Fibroblast of the aortic adventitia (primary cell): ENCODE measurements at regions not wholly inside any gene's neighbourhood (a gene's known extent, or its start where the extent isn't known, plus 50 kb on each side); places are given as distances from the start of the nearest gene placed in this dataset.

Source experiments
- DNase-seq: peaks from one replicate; pipeline ENCODE4 v3.0.0-alpha.2; 2010; ENCODE audit warnings: low read depth
- H3K4me3 ChIP-seq: 2 replicates; pipeline ENCODE4 v1.5.1; 2011; ENCODE audit warnings: low read depth, mild to moderate bottlenecking, control low read depth, low read length, moderate library complexity
- TF ChIP-seq, protein P1 (sequence below): IDR thresholded peaks from 2 replicates; pipeline ENCODE4 v1.5.1; 2011; ENCODE audit warnings: mild to moderate bottlenecking, low read length, control low read depth, inconsistent platforms; ENCODE audit not compliant: insufficient read depth

GRCh38 chrX:145682518-145683298 is 134.9 kb upstream of the SLITRK2 start:
- no peak overlapping the region for H3K4me3 ChIP-seq
- no peak for DNase-seq
- TF ChIP-seq, protein P1, sequence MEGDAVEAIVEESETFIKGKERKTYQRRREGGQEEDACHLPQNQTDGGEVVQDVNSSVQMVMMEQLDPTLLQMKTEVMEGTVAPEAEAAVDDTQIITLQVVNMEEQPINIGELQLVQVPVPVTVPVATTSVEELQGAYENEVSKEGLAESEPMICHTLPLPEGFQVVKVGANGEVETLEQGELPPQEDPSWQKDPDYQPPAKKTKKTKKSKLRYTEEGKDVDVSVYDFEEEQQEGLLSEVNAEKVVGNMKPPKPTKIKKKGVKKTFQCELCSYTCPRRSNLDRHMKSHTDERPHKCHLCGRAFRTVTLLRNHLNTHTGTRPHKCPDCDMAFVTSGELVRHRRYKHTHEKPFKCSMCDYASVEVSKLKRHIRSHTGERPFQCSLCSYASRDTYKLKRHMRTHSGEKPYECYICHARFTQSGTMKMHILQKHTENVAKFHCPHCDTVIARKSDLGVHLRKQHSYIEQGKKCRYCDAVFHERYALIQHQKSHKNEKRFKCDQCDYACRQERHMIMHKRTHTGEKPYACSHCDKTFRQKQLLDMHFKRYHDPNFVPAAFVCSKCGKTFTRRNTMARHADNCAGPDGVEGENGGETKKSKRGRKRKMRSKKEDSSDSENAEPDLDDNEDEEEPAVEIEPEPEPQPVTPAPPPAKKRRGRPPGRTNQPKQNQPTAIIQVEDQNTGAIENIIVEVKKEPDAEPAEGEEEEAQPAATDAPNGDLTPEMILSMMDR, result no peak

DNA sequence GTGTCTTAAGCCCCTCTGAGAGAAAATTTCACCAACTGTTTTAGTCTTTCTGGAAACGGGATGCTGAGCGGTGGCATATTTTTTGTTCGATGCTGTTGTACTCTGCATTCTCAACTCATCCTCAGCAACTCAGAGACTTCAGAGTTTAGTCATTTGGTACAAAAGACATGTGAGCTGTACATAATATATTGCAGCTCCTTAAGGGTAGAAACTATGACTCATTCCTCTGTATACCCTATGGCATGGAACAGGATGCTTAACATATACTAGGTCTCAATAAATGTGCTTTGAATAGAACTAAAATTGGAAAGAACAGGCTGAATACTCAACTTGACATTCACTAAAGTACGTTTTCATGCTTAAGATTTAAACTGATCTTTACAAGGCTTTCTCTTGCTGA is 130.5 kb upstream of the SLITRK2 start:
- DNase-seq, result no peak
- no peak overlapping the region for H3K4me3 ChIP-seq
- TF ChIP-seq, protein P1, result no peak

DNA sequence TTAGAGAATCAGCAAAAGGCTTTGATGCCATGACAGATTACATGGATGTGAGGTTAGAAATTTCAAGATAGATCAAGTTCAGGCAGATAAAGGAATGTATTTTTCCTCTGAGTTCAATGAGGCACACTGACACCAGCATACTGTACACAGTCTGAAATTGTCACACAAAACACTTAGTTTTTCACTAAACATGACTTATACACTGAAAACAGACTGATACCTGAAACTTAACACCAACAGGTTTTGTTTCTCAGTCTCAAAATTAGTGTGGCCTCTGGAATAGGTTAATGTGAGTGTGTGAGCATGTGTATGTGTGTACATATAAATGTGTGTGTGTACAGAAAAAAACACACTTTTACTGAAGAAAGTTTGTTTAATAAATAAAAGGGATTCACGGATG is 129.9 kb upstream of the SLITRK2 start:
- H3K4me3 ChIP-seq, result no peak overlapping the region
- DNase-seq, result no peak
- TF ChIP-seq, protein P1, result no peak

DNA sequence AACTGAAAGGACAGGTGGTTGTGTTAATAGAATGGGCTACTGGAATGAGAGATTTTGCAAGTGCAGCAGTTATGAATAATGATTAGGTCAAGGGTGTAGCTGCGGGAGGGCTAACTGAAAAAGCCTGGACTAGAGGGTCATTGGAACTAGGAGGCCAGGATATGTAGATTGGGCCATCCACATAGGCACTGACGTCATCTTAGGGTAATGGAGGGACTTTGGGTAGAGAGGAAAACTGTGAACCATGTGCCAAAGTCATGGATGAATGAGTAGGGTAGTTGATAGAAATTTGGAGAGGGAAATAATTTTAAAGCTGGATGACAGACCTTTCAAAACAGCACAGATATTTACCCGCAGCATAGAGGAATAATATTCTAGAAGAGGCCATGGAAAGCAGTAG is 123.6 kb upstream of the SLITRK2 start:
- TF ChIP-seq, protein P1, result no peak
- no peak overlapping the region for H3K4me3 ChIP-seq
- DNase-seq, result no peak

DNA sequence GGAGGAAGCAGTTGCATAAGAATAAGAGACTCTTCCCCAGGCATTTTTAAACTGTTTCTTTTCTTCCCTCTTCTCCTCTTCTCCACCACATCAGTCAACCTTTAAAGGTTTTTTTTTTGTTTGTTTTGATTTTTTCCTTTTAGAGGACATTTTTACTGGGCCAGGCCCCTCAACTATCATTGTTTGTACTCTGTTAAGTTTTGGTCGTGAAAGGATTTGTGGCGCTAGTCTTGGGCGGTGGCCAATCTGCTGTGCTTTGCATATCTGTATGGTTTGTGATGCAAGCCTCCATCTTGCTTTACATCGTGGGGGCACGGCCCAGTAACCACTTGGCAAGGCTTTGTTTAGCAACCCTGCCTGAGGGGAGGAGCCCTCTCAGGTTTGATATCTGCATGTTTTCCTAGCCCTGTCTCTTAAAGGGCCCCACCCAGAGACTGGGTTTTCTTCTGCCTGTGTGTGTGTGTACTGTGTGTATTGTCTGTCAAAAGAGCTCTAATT is 101.9 kb upstream of the SLITRK2 start:
- H3K4me3 ChIP-seq, result no peak overlapping the region
- TF ChIP-seq, protein P1, result no peak
- no peak for DNase-seq

DNA sequence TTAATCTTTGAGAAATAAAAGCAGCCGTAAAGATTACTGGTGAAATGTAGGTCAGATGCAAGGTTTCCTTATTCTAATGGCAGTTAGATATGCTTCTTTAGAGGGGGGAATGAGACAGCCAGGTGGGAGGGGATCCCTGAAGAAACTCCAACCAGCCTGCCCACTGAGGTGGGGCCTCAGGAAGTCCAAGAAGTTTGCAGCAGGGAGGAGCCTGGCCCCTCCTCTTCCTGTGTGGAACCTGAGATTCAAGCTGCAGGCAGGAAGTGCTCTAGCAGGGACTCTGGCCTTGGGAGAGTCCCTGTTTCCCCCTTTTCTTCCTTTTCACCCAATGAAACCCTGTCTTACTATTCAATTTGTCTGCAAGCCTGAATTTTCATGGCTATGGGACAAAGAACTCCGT is 101.4 kb upstream of the SLITRK2 start:
- TF ChIP-seq, protein P1, result no peak
- H3K4me3 ChIP-seq, result no peak overlapping the region
- no peak for DNase-seq
